ENCODE measurements at regions not wholly inside any gene's neighbourhood (a gene's known extent, or its start where the extent isn't known, plus 50 kb on each side); places are given as distances from the start of the nearest gene placed in this dataset.
"Not testable (repeated sequence)": the region's sequence is repeated elsewhere in the genome, so short reads cannot be mapped to it uniquely, and the experiment has no call there.

DNA sequence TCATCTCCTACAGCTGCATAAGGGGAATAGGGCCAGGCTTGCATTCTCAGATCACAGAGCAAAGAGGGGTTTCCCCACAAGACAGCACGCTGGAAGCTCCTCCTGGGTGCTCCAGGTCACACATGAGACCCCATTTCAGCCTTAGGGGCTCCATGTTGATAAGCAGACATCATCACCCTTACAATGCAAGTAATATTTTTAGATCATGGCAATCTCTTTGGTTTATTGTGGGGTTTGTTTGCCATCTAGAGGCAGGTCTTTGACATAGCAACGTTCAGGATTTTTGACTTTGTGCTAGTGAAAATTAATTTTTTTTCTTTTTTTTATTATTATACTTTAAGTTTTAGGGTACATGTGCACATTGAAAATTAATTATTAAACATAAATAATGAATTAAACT, 539.8 kb downstream of the RPIA start:
- intact Hi-C loops (cut with DNase I; ENCODE audit: low total_unique reads); H3K27me3 ChIP-seq; H3K4me3 ChIP-seq; H3K4me1 ChIP-seq; H3K27ac ChIP-seq; H3K9me3 ChIP-seq; DNase-seq; H3K36me3 ChIP-seq: not testable (repeated sequence)

DNA sequence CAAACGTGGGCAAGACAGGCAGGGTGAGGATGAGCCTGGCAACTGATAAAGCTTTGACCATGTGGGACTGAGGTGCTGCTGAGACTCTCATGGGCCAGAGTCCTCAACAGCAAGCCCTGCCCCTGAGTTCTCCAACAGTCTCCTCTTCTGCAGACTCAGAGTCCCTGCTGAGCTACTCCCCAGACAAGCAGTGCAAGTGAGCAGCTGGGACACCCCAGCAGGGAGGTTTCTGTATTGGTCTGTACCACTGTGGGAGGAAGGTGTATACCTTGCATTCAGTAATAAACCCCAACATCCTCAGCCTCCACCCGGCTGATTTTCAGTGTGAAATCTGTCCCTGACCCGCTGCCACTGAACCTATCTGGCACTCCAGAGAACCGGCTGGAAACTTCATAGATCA, 542.5 kb downstream of the RPIA start:
- H3K9me3 ChIP-seq; H3K27ac ChIP-seq; H3K36me3 ChIP-seq; DNase-seq; H3K4me1 ChIP-seq; H3K4me3 ChIP-seq; H3K27me3 ChIP-seq; intact Hi-C loops (cut with DNase I; ENCODE audit: low total_unique reads): not testable (repeated sequence)

GRCh38 chr2:89234818-89235466, 543.5 kb downstream of the RPIA start:
- H3K4me1 ChIP-seq; DNase-seq; H3K36me3 ChIP-seq; intact Hi-C loops (cut with DNase I; ENCODE audit: low total_unique reads); H3K27me3 ChIP-seq; H3K4me3 ChIP-seq; H3K27ac ChIP-seq; H3K9me3 ChIP-seq: not testable (repeated sequence)

GRCh38 chr2:89236832-89237450, 545.5 kb downstream of the RPIA start:
- DNase-seq; intact Hi-C loops (cut with DNase I; ENCODE audit: low total_unique reads); H3K27me3 ChIP-seq; H3K4me3 ChIP-seq; H3K36me3 ChIP-seq; H3K27ac ChIP-seq; H3K9me3 ChIP-seq; H3K4me1 ChIP-seq: not testable (repeated sequence)

DNA sequence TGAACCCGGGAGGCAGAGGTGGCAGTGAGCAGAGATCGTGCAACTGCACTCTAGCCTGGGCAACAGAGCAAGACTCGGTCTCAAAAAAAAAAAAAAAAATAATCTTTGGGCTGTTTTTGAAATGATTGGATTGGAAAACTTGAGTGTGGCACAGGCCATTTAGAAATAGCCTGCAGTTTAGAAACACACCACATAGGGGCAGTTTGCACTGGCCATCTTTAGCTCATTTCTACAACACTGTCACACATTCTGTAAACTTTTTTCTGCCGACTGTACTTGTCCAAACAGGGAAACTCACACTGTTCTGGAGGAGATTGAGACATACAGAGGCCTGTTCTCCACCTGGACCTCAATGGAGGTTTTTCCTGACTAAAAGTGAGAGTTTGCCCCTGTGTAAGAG, 546.3 kb downstream of the RPIA start:
- H3K4me3 ChIP-seq; H3K27me3 ChIP-seq; H3K9me3 ChIP-seq; H3K27ac ChIP-seq; DNase-seq; intact Hi-C loops (cut with DNase I; ENCODE audit: low total_unique reads); H3K36me3 ChIP-seq; H3K4me1 ChIP-seq: not testable (repeated sequence)

DNA sequence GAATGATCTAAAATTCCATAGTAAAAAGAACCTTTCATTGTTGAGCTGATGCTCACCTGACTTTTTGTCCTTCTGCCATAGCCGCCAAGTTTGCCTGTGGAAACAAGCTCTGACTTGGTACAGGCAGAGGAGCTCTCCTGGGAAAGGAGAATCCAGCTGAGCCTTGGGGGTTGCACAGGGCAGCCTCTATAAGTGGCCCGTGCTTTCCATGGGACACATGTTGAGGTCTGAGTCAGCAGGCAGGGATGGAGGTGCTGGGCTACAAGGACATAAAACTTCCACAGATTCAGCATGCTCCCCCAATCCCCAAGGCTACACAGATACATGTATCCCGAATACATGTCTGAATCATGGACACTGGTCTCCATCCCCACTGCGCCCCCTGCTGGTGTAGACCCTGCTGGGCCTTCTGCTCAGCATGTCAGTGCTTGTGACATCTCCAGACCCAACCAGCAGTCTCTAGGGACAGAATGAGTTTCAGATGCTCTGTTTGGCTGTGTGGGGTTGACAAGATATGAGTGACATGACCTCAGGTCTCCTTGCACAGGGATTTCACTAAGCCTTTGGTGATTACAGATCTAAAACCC, 551.7 kb downstream of the RPIA start:
- intact Hi-C loops (cut with DNase I; ENCODE audit: low total_unique reads); H3K27me3 ChIP-seq; H3K4me1 ChIP-seq; H3K27ac ChIP-seq; H3K36me3 ChIP-seq; DNase-seq; H3K9me3 ChIP-seq; H3K4me3 ChIP-seq: not testable (repeated sequence)

- H3K27me3 ChIP-seq; H3K27ac ChIP-seq; H3K4me1 ChIP-seq; DNase-seq; intact Hi-C loops (cut with DNase I; ENCODE audit: low total_unique reads); H3K9me3 ChIP-seq; H3K36me3 ChIP-seq; H3K4me3 ChIP-seq: not testable (repeated sequence)
Observed at GRCh38 chr2:89244407-89244806, 552.9 kb downstream of the RPIA start.

- DNase-seq; H3K4me3 ChIP-seq; H3K9me3 ChIP-seq; H3K27ac ChIP-seq; H3K36me3 ChIP-seq; H3K4me1 ChIP-seq; intact Hi-C loops (cut with DNase I; ENCODE audit: low total_unique reads); H3K27me3 ChIP-seq: not testable (repeated sequence)
Observed at GRCh38 chr2:89245478-89245877, 554.0 kb downstream of the RPIA start.

- H3K4me3 ChIP-seq; H3K27me3 ChIP-seq; DNase-seq; intact Hi-C loops (cut with DNase I; ENCODE audit: low total_unique reads); H3K4me1 ChIP-seq; H3K27ac ChIP-seq; H3K36me3 ChIP-seq; H3K9me3 ChIP-seq: not testable (repeated sequence)
Observed at GRCh38 chr2:89246027-89246426, 554.6 kb downstream of the RPIA start.

DNA sequence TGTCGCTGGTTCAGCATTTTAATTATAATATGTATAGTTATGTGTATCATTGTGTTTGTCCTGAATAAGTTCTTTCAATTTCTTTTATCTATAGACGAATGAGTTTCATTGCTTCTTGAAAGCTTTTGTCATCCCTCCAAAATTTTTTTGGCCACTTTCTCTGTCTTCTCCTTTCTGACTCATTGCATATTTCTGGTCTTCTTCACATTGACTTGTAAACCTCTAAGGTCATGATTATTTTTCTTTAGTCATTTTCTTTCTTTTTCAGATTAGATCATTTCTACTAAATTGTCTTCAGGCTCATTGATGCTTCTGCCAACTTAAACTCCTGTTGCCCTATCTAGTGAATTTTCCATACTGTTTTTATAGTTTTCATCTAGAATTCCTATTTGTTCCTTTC, 555.1 kb downstream of the RPIA start:
- H3K4me1 ChIP-seq; DNase-seq; H3K27me3 ChIP-seq; intact Hi-C loops (cut with DNase I; ENCODE audit: low total_unique reads); H3K27ac ChIP-seq; H3K36me3 ChIP-seq; H3K9me3 ChIP-seq; H3K4me3 ChIP-seq: not testable (repeated sequence)

DNA sequence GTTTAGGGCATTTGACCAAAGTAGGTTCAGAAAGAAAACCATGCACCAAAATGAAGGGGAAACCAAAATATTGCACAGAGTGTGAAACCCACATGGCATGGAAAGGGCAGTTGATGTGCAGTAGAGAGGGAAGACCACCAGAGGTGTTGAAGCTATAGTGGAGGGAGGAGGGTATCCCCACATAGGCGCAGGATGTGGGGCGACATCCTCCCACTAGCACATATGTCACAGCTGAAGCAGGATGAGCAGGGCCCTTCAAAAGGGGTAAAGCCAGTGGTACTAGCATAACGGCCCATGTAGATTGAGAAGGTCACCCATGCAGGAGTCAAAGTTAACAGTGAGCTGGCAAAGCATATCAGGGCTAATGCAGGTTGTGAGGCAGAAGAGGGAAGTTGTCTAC, 563.5 kb downstream of the RPIA start:
- H3K36me3 ChIP-seq; intact Hi-C loops (cut with DNase I; ENCODE audit: low total_unique reads); DNase-seq; H3K4me3 ChIP-seq; H3K9me3 ChIP-seq; H3K27me3 ChIP-seq; H3K4me1 ChIP-seq; H3K27ac ChIP-seq: not testable (repeated sequence)

DNA sequence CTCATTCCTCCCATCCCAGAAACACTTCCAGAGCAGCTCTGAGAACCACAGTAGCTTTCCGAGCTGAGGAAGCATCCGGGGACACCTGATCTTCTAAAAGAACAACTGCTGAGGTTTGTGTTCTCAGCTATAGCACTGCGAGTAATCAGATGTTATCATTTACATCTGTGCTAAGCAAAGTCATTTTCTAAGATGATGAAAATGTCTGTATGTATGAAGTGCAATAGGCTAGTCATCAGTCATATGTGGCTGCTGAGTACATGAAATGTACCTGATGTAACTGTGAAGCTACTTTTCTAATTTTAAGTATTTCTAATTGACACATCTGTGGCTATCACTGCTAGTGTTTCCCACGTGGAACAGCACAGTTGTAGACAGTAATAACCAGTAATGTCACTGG, 582.0 kb downstream of the RPIA start:
- H3K27ac ChIP-seq; intact Hi-C loops (cut with DNase I; ENCODE audit: low total_unique reads); H3K36me3 ChIP-seq; H3K27me3 ChIP-seq; H3K4me1 ChIP-seq; DNase-seq; H3K9me3 ChIP-seq; H3K4me3 ChIP-seq: not testable (repeated sequence)

DNA sequence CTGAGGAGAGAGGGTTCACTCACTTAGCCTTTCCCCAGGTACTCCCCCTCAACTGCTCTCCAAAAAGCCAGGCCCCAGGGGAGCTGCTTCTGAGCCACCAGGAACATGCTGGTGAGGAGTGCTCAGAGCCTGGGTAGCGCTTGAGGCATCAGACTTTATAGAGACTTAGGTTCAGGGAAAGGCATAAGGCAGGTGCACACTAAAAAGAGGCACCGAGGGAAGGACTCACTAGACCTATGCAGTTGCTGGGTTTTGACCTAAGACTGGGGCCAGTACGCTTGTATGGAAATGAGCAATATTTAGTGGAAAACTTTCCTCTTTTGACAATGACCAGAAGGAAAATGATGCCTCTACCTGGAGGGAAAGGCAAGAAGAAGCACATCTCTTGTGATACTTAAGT, 589.1 kb downstream of the RPIA start:
- H3K36me3 ChIP-seq; intact Hi-C loops (cut with DNase I; ENCODE audit: low total_unique reads); H3K9me3 ChIP-seq; H3K4me3 ChIP-seq; H3K27ac ChIP-seq; H3K27me3 ChIP-seq; H3K4me1 ChIP-seq; DNase-seq: not testable (repeated sequence)
